GM18508 (cell line): ENCODE measurements at regions not wholly inside any gene's neighbourhood (a gene's known extent, or its start where the extent isn't known, plus 50 kb on each side); places are given as distances from the start of the nearest gene placed in this dataset.

Source experiments
- ATAC-seq: cut with Tn5 transposase; IDR thresholded peaks from one replicate; pipeline ENCODE4 v1.9.1; 2021; ENCODE audit warnings: moderate number of reproducible peaks; ENCODE audit not compliant: insufficient read depth, unreplicated experiment

DNA sequence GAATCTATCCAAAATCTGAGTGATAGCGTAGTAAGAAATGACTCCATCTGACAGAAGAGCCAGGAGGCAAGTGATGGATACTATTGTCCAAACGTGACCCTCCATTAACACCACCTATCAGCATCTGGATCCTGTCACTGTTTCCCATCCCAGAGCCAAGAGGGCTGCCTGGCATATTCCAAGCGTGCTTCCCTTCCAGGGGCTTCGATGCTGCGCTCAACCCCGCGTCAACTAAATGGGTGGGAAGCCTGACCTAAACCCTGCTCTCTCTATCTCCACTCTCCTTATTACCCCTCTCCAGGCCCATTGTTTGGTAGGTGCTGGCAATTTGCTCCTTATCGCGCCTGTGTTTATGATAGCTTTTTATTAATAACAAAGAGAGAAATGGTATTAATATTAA, 83.2 kb downstream of the NR2F2 start:
- ATAC-seq = no peak

DNA sequence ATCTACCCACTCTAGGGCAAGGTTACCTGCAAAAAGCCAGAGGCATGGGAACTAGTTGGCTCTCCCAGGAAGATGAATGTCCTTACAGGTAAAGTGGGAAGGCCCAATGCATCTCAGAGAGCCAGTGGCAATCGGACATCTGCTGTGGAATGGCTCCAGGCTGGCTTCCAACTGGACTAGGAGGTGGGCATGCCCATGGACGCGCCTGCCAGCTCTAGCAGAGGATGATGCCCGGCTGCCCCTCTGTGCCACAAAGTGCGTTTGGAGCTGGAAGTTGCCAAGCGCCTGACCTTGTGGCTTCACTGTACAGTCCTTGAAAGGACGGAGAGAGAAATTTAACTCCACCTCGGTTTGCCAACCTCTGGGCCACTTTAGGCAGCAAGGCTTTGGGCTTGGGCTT, 84.4 kb downstream of the NR2F2 start:
- no peak for ATAC-seq

DNA sequence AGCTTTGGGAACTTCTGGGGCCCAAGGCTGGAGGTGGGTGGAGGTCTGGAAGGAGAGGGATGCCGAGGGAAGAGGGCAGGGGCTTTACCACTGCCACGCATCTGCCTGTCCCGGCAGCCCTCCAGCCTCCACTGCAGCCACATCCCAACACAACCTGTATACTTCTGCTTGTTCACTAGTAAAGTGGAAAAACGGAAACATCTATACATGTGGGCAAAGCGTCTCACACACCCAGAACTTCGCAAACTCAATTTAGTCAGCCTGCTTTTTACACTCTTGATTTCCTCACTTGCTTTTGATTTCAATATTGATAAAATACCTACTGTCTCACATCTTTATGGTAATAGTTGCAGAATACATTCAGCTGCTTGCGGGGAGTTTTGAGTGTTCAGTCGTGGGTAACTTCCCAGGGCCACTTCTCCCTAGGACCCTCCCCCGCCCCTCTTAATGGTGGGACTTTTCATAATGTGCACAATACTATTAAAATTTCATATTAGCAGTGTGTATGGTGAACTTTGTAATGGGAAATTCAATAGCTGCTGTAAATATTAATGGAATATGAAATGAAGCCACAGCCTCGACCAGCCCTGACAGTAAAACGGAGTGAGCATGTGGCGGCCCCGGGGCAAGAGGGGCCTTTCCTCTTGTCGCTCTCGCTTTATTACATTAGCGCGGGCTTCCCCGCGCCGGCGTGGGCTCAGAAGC, 85.2 kb downstream of the NR2F2 start:
- no peak for ATAC-seq

DNA sequence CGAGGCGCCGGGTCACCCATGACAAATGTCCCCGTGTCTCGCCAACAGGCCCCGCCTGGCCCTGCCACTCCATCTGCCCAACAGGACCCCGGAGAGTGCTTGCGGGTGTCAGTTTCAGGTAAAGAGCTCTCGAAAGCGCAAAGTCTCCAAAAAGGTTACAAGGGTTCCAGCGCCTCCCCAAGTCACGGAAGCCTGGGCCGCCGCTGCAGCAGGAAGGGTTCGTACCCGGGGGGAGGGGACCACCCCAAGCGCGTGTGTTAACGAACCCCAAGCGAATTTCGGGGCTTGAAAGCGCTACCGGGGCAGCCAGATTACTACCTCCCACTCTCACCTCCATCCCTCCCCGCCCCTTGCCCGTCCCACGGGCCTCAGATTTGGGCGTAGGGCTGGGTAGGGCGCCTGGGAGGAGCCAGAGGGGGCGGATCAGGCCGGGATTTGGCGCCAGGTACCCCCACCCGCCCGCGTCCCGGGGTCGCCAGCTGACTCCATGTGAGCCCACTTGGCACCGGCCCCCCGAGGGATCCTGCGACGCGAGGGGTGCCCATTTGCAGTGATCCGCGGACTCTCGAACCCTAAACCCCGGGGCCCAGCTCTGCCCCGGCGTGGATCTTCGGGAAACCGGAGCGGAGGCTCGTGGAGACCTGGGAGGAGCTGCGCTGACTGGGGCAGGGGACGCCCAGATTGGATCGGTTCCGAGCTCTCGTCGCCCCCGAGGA, 85.9 kb downstream of the NR2F2 start:
- no peak for ATAC-seq

DNA sequence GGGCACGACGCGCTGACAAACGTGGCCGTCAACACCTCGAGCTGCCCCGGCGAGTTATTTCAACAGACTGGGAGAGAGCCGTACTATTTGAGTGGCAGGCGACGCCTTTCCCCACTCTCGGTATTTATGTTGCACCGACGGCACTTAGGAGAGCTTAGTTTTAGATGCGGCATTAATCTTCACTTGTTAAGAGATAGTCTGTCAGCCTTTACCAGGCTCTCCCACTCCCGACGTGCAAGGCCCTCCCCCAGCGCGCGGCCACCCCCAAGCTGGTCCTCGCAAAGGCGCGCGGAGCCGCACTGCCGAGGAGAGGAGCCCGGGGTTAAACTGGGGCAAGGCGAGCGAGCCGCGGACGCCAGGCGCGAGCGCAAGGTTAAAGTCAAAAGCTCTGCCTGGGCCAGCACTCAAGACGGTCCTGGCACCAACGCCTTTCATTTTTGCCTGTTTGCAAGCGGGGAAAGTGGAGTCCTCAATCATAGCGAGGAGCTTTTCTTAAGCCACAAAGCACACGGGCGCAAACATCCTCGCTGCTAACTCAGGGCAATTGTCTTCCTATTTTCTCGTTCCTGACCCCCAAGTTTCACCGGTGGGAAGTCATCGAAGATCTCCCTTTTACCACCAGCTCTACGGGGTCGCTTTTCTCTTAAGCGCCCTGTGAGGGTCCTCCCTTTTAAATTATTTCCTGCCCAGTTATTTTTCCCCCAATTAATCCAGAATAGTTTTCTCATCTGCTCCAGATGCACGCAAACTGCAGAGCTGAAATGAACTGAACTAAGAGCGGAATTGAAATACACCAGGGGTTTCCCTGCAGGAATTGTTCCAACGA, 86.6 kb downstream of the NR2F2 start:
- ATAC-seq = no peak

DNA sequence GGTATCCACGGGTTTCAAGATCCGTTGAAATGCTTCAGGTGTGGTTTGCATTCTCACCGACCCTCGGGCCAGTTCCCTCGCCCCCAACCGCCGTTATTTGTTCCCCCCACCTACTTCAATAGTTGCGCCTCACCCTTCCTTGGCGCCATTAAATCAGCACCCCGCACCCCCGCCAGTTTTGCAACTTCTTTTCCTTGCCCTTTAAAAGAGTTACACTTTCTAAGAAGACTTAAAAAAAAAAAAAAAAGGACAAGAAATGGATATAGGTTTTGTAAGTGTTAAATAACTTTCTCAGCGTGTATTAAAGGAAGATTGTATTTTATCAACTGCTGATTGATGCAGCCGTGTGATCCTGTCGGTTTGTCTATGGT, 87.2 kb downstream of the NR2F2 start:
- ATAC-seq = no peak

DNA sequence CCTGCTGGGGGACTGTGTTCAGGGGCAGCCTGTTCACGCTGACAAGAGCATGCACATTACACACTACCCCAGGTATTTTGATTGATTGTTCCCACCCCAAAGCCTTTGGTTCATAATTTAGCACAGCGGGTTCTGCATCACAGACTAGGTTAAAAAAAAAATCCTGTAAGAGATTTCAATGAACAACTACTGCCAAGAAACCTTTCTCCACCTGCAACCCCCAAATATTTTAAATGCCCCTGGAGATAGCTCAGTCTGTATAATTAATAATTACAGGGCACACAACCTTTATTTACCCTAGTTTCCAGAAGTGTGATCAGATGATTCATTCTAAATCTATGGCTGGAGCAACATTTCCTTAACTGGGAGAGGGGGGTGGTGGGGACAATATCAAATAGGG, 87.6 kb downstream of the NR2F2 start:
- no peak for ATAC-seq

DNA sequence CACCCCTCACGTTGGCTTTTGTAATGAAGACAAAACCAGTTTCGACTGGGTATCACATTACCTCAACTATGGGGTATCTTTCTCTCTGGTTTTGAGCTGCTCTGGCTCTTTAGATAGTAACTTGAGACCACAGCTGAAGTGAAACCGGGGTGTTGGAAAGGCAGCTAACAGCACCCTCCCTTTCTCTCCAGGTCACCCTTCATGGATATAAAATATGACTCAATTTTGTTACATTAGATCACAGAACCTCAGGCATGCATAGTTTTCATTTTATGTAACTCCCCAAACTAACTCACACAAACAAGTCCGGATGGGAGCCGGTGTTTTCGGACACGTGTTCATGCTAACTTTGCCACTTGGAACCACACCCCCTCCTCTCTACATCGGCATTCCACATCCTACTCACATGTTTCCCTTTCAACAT, 90.7 kb downstream of the NR2F2 start:
- no peak for ATAC-seq

DNA sequence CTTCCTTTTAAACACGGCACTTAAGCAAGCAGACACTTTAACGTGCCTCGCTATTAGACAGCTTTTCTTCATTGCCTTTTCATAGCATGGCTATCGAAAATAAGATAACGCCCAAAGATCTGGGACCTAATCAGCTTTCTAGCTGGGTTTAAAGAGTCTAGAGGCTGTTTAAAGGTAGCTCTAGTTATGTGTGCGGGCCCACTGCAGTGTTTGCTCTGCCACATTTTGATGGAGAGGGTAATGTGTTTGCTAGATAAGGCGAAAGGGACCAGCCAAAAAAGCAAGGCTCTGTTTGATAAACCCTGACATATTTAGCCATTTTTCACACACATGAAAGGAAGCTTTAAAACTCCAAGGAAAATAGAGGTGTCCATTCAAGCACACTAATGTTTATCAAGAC, 91.6 kb downstream of the NR2F2 start:
- no peak for ATAC-seq

DNA sequence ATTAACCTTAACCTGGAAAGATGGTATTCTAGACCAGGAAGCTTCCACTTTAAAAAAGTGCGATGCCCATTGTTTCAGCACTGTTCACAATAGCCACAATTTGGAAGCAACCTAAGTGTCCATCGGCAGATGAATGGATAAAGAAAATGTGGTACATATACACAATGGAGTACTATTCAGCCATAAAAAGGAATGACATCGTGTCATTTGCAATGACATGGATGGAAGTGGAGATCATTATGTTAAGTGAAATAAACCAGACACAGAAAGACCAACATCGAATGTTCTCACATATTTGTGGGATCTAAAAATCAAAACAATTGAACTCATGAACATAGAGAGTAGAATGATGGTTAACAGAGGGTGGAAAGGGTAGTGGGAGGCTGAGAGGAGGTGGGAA, 94.2 kb downstream of the NR2F2 start:
- no peak for ATAC-seq

DNA sequence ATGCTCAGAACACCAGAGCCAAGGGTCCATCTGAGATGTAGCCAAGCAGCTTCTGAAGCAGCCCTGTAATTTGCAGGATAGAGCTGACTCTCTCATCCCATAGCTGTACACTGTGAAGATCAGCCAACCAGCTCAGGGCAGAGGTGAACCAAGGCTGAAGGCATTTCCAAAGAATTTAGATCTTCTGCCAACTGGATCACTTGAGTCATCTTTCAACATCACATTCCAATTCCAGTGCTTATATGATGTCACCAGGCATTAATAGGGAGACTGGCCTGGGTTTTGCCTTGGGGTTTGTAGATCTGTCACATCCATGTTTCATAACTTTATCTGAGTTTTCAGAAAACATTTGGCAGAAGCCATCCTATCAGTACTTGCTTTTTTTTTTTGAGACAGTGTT, 98.2 kb downstream of the NR2F2 start:
- no peak for ATAC-seq

DNA sequence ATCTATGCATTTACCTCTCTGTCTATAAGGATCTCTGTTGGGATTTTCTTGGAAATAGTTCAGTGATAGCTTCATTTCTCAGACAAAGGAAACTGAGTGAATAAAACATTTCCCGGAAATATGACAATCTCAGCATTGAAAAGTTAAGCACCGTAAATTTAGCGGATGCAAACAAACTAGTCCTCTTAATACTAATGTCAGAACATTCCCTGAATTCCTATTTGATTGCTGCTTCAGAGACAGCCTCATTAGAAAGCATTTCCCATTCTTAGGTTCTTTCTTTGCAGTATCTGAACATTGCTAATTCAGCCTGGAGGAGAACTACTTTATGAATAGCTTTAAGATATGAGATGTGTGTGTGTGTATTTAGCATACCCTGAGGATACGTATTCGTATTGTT, 101.3 kb downstream of the NR2F2 start:
- ATAC-seq = no peak

DNA sequence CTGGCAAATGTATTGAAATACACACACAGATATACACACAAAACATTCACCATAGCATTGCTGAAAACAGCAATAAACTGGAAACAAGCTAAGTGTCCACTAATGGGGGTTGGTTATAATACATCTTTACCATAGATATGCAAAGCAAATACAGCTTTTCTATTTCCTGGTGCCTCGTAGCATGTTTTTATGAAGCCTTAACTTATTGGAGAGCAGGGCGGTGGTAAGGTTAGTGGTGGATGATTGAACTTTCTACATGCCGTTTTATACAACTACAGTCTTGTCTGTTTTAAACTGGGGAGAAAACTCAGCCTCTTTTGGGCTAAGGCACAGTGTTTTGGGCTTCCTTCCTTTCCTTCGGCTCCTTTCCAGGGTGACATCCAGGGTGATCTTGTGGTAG, 104.5 kb downstream of the NR2F2 start:
- no peak for ATAC-seq

DNA sequence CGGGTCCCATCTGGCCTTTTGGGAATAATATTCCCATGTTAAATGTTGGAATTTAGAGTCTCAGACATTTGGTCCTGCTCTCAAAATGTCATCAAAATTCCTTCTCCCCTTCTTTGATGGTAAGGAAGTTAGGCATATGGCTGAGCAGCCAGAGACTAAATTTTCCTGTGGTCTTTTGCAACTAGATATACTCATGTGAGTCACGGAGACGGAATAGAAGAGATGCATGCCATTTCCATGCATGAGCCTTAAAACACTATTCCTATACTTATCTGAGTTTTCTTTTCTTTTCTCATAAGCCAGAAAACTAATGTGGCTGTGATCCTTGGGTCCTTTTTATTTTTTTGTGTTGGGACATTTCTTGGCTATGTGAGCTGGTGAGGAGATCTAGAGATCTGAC, 105.3 kb downstream of the NR2F2 start:
- no peak for ATAC-seq

DNA sequence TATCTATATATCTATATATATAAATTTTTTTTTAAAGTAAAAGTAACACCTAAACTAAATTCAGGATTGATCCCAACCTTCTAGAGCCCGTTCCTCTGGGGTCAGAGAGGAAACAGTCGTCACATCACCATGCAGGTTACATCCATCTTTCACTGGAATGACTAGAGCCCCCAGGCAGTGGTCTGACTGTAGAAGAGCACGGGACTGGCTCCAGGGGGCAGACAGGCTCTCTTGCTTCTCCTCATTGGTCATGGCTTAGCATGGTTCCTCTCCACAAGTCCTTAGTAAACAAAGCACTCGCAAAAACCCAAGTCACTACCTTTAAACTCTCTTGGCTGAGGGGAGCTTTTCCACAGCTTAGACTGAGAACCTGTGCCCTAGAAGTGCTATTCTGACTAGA, 110.5 kb downstream of the NR2F2 start:
- ATAC-seq = no peak

DNA sequence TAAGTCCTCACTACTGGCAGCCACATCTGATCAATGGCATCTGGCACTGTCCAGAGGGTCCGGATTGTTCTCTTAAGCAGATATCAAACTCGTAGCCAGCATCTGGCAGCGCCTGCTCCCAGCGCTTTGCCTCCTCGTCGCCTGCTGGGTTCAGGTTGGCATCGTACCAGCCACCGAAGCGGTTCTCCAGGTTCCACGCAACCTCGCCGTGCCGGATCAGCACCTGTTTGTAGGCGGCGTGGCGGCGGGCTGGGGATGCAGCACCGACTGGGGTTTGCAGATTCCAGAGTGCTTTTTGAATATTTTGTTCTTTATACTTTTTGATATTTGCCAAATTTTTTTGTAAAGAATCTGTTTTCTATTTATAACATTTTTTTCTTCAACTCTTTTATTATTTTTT, 111.6 kb downstream of the NR2F2 start:
- ATAC-seq = no peak

DNA sequence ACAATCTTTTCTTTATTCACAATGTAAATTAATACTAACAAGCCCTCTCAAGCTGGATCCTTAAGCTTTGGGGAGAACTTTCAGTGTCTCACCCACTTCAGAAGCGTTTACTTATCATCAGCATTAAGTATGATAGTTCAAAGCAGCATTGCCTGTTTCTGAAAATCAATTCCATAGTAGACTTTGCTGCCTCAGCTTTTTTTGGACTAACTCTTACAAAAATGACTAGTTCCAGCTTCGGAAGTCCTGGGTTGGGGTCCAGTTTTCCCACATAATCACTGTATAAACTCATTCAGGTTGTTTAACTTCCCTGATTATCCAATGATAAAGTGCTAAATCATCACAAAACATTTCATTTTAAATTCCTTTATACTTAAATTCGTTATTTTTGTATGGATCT, 114.4 kb downstream of the NR2F2 start:
- ATAC-seq = no peak

DNA sequence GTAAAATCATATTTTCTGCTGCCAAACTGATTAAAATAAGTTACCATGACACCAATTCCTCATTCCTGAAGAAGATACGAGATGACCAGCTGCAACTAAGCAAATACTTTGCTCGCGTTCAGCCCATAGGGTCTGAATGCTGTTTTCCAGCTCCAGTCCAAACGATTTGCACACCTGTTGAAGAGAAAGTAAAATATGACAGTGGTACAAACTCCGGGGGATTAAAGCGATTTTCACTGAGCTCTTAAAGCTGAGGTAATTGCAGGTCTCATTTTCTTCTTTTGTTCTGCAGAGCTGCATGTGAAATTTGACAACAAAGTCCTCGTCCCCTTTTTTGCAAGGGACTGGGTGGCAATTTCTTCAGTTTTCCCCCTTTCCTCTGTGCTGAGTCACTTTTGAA, 118.4 kb downstream of the NR2F2 start:
- no peak for ATAC-seq

DNA sequence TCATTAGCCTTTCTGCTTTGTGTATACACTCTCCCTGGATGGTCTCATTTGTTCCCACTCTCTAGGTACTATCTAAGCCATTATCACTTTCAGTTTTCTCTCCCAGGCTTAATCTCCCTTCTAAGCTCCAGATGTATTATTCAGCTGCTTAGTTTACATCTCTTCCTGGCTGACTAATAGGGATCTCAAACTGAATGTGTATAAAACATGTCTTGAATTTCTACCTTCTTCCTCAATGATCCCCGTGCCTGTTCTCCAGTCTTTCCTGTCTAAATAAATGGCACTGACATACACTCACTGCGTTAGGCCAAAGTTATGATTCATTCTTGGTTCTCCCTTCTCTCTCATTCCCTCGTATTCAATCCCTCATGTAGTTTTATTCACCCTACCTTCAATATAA, 127.3 kb downstream of the NR2F2 start:
- no peak for ATAC-seq

DNA sequence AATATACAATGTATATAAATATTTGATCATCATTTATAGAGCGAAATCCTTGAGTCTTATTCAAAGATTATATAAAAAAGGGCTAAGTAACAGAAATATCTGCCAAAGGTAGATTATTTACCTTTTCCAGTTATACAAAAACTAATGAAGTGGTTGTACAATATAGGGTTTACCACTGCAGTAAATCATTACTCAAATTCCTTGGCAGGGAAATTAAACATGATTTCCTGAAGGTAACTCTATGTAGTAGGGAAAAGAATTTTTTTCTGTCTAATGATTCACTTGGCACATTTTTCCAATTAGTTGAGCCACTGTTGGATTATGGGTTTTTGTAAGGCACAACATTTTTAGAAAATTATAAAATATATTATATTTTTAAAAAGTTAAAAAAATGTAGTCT, 129.6 kb downstream of the NR2F2 start:
- no peak for ATAC-seq
